WTC11 (cell line): ENCODE measurements at regions not wholly inside any gene's neighbourhood (a gene's known extent, or its start where the extent isn't known, plus 50 kb on each side); places are given as distances from the start of the nearest gene placed in this dataset.

Experiments used
- ATAC-seq: fragments of 200-7000 bp; cut with Tn5 transposase; 2 replicates; pipeline ENCODE4 v1.10.0; 2021; ENCODE audit warnings: mild to moderate bottlenecking, moderate library complexity
- CTCF ChIA-PET: fragments of 300-600 bp; sonication (Branson Sonifier 250); formaldehyde crosslinking; loops from one replicate; lab custom pipeline; 2021; ENCODE audit warnings: antibody characterized with exemption; lab: Charles Lee
- POLR2A ChIA-PET: fragments of 350-600 bp; sonication (Branson Sonifier 250); formaldehyde crosslinking; loops from one replicate; lab custom pipeline; 2021; ENCODE audit warnings: antibody characterized with exemption; lab: Charles Lee
- DNase-seq: peaks from one replicate; pipeline ENCODE4 v3.0.0; 2021; ENCODE audit warnings: low spot score
- H3K27ac Mint-ChIP-seq: 2 replicates; pipeline ENCODE4 v1.8.0; 2021; ENCODE audit warnings: mixed read lengths
- H3K27me3 Mint-ChIP-seq: 2 replicates; pipeline ENCODE4 v1.8.0; 2021; ENCODE audit warnings: low read depth, mild to moderate bottlenecking, moderate library complexity, mixed read lengths
- H3K36me3 Mint-ChIP-seq: 2 replicates; pipeline ENCODE4 v1.8.0; 2021; ENCODE audit warnings: mixed read lengths
- H3K4me1 Mint-ChIP-seq: 2 replicates; pipeline ENCODE4 v1.8.0; 2022; ENCODE audit warnings: mixed read lengths
- H3K4me3 Mint-ChIP-seq: 2 replicates; pipeline ENCODE4 v1.8.0; 2021; ENCODE audit warnings: mild to moderate bottlenecking, moderate library complexity, mixed read lengths
- H3K9me3 Mint-ChIP-seq: 2 replicates; pipeline ENCODE4 v1.8.0; 2021; ENCODE audit warnings: mixed read lengths
- AR ChIP-seq: fragments of 250-450 bp; sonication (Bioruptor Pico); IDR thresholded peaks from 2 replicates; pipeline ENCODE4 v1.9.0; 2021; ENCODE audit warnings: mild to moderate bottlenecking
- ATF1 ChIP-seq: sonication (generic); formaldehyde crosslinking; IDR thresholded peaks from 2 replicates; pipeline ENCODE4 v1.8.1; 2023; ENCODE audit warnings: mild to moderate bottlenecking, moderate library complexity, missing genetic modification reagents
- CDX4 ChIP-seq: fragments of 250-450 bp; sonication (Bioruptor Pico); IDR thresholded peaks from 2 replicates; pipeline ENCODE4 v1.9.0; 2021; ENCODE audit warnings: moderate library complexity, mild to moderate bottlenecking, inconsistent platforms, borderline replicate concordance
- ELF4 ChIP-seq: sonication (generic); formaldehyde crosslinking; IDR thresholded peaks from 2 replicates; pipeline ENCODE4 v1.8.1; 2022; ENCODE audit warnings: low read depth, mild to moderate bottlenecking, moderate library complexity, missing genetic modification reagents
- ERG ChIP-seq: fragments of 250-450 bp; sonication (Bioruptor Pico); IDR thresholded peaks from 2 replicates; pipeline ENCODE4 v1.8.0; 2021; ENCODE audit warnings: mild to moderate bottlenecking
- FOXJ3 ChIP-seq: sonication (generic); formaldehyde crosslinking; IDR thresholded peaks from 2 replicates; pipeline ENCODE4 v1.9.0; 2021; ENCODE audit warnings: missing genetic modification reagents, mild to moderate bottlenecking, borderline replicate concordance
- FOXP4 ChIP-seq: sonication (generic); formaldehyde crosslinking; IDR thresholded peaks from 2 replicates; pipeline ENCODE4 v1.8.0; 2022; ENCODE audit warnings: mild to moderate bottlenecking, missing genetic modification reagents
- GRHL2 ChIP-seq: fragments of 250-450 bp; sonication (Bioruptor Pico); IDR thresholded peaks from 2 replicates; pipeline ENCODE4 v1.8.0; 2022; ENCODE audit warnings: mild to moderate bottlenecking, moderate library complexity; ENCODE audit not compliant: insufficient replicate concordance, severe bottlenecking
- HMGA2 ChIP-seq: fragments of 250-450 bp; sonication (Bioruptor Pico); IDR thresholded peaks from 2 replicates; pipeline ENCODE4 v1.4.0; 2021; ENCODE audit warnings: mild to moderate bottlenecking, moderate library complexity
- IRF2 ChIP-seq: sonication (generic); formaldehyde crosslinking; IDR thresholded peaks from 2 replicates; pipeline ENCODE4 v1.8.0; 2022; ENCODE audit warnings: low read depth, missing genetic modification reagents, borderline replicate concordance
- OVOL2 ChIP-seq: fragments of 250-450 bp; sonication (Bioruptor Pico); IDR thresholded peaks from 2 replicates; pipeline ENCODE4 v1.9.0; 2021; ENCODE audit warnings: mild to moderate bottlenecking, borderline replicate concordance
- STAT6 ChIP-seq: sonication (generic); formaldehyde crosslinking; conservative IDR thresholded peaks from 2 replicates; pipeline ENCODE4 v1.8.1; 2023; ENCODE audit warnings: mild to moderate bottlenecking, low read depth, missing genetic modification reagents, moderate library complexity
- TEAD4 ChIP-seq: sonication (generic); formaldehyde crosslinking; IDR thresholded peaks from 2 replicates; pipeline ENCODE4 v1.8.0; 2022; ENCODE audit warnings: mild to moderate bottlenecking, missing genetic modification reagents
- USF1 ChIP-seq: sonication (generic); formaldehyde crosslinking; IDR thresholded peaks from 2 replicates; pipeline ENCODE4 v1.8.0; 2022; ENCODE audit warnings: mild to moderate bottlenecking, missing genetic modification reagents
- USF2 ChIP-seq: sonication (generic); formaldehyde crosslinking; IDR thresholded peaks from 2 replicates; pipeline ENCODE4 v1.8.1; 2023; ENCODE audit warnings: mild to moderate bottlenecking, missing genetic modification reagents, moderate library complexity
- ZNF219 ChIP-seq: sonication (generic); formaldehyde crosslinking; IDR thresholded peaks from 2 replicates; pipeline ENCODE4 v1.8.0; 2023; ENCODE audit warnings: missing genetic modification reagents, mild to moderate bottlenecking, borderline replicate concordance
- ZNF263 ChIP-seq: sonication (generic); formaldehyde crosslinking; IDR thresholded peaks from 2 replicates; pipeline ENCODE4 v1.8.1; 2022; ENCODE audit warnings: low read depth, mild to moderate bottlenecking, moderate library complexity, missing genetic modification reagents
- ZNF317 ChIP-seq: sonication (generic); formaldehyde crosslinking; IDR thresholded peaks from 2 replicates; pipeline ENCODE4 v1.8.1; 2023; ENCODE audit warnings: low read depth, mild to moderate bottlenecking, moderate library complexity, missing genetic modification reagents, borderline replicate concordance

- TF ChIP-seq AR (CRISPR knock-in tag) = no peak
Observed at GRCh38 chr2:190746971-190747761, 98.3 kb downstream of the NAB1 start (continued).

GRCh38 chr2:190748966-190749365, 100.1 kb downstream of the NAB1 start:
- peaks cover 7% of the 10 kb centered on the region for H3K4me1 Mint-ChIP-seq
- H3K4me3 Mint-ChIP-seq = no peak overlapping the region
- H3K27ac Mint-ChIP-seq = no peak overlapping the region
- ATAC-seq = no peak
- H3K27me3 Mint-ChIP-seq = no peaks in the 10 kb centered on the region
- peaks cover 5% of the 10 kb centered on the region for H3K9me3 Mint-ChIP-seq
- H3K36me3 Mint-ChIP-seq = no peaks in the 10 kb centered on the region
- ChIA-PET POLR2A (no interaction called here), CTCF (no interaction called here)
- no peak for DNase-seq
- TF ChIP-seq ZNF219 (CRISPR knock-in tag) (no peak), ELF4 (no peak), ZNF317 (CRISPR knock-in tag) (no peak)
- TF ChIP-seq, all 79 proteins: peak for 0

GRCh38 chr2:190755772-190756415, 107.0 kb downstream of the NAB1 start:
- Mint-ChIP-seq H3K9me3 (peaks cover 13% of the 10 kb centered on the region), H3K4me3 (no peak overlapping the region), H3K4me1 (0 out of 2 replicates have a peak, but pooled peaks cover 5% of the 10 kb centered on the region), H3K36me3 (no peaks in the 10 kb centered on the region), H3K27ac (no peak overlapping the region), H3K27me3 (no peaks in the 10 kb centered on the region)
- DNase-seq = no peak
- CTCF ChIA-PET = no interaction called here
- POLR2A ChIA-PET = no interaction called here
- TF ChIP-seq USF1 (CRISPR knock-in tag) (no peak), ERG (CRISPR knock-in tag) (no peak), HMGA2 (no peak), FOXJ3 (no peak), GRHL2 (CRISPR knock-in tag) (no peak), ATF1 (no peak), STAT6 (CRISPR knock-in tag) (no peak), USF2 (CRISPR knock-in tag) (no peak), IRF2 (CRISPR knock-in tag) (no peak), FOXP4 (CRISPR knock-in tag) (no peak), ZNF263 (CRISPR knock-in tag) (no peak), CDX4 (CRISPR knock-in tag) (no peak), ELF4 (no peak), OVOL2 (CRISPR knock-in tag) (no peak), TEAD4 (CRISPR knock-in tag) (no peak)
- TF ChIP-seq, all 79 proteins: peak for 0
- no peak for ATAC-seq
